ENCODE measurements at regions not wholly inside any gene's neighbourhood (a gene's known extent, or its start where the extent isn't known, plus 50 kb on each side); places are given as distances from the start of the nearest gene placed in this dataset.
"Not testable (repeated sequence)": the region's sequence is repeated elsewhere in the genome, so short reads cannot be mapped to it uniquely, and the experiment has no call there.

- Mint-ChIP-seq H3K36me3 (ENCODE audit: low read depth) (no peaks in the 10 kb centered on the region), H3K27ac (no peak overlapping the region), H3K4me1 (no peaks in the 10 kb centered on the region), H3K27me3 (no peaks in the 10 kb centered on the region), H3K4me3 (no peak overlapping the region), H3K9me3 (no peaks in the 10 kb centered on the region)
- ATAC-seq (replicated peaks) = no peak
Measured at GRCh38 chr5:87640902-87641301, 228.2 kb upstream of the CCNH start.

- no peak overlapping the region for H3K4me3 Mint-ChIP-seq
- H3K36me3 Mint-ChIP-seq (ENCODE audit: low read depth) = no peaks in the 10 kb centered on the region
- H3K9me3 Mint-ChIP-seq = no peaks in the 10 kb centered on the region
- peaks cover 10% of the 10 kb centered on the region for H3K27me3 Mint-ChIP-seq
- H3K27ac Mint-ChIP-seq = no peak overlapping the region
- H3K4me1 Mint-ChIP-seq = no peaks in the 10 kb centered on the region
- no peak for ATAC-seq (replicated peaks)
Measured at GRCh38 chr5:87627363-87627762, 214.6 kb upstream of the CCNH start.

- no peaks in the 10 kb centered on the region for H3K9me3 Mint-ChIP-seq
- H3K36me3 Mint-ChIP-seq (ENCODE audit: low read depth) = no peaks in the 10 kb centered on the region
- H3K4me1 Mint-ChIP-seq = no peaks in the 10 kb centered on the region
- peaks cover 2% of the 10 kb centered on the region for H3K27me3 Mint-ChIP-seq
- H3K4me3 Mint-ChIP-seq = no peak overlapping the region
- H3K27ac Mint-ChIP-seq = no peak overlapping the region
- ATAC-seq (replicated peaks) = no peak
Measured at GRCh38 chr5:87608385-87608784, 195.7 kb upstream of the CCNH start.

GRCh38 chr5:87605663-87606062, 192.9 kb upstream of the CCNH start:
- peaks cover 2% of the 10 kb centered on the region for H3K27me3 Mint-ChIP-seq
- ATAC-seq (replicated peaks) = no peak
- H3K36me3 Mint-ChIP-seq (ENCODE audit: low read depth) = no peaks in the 10 kb centered on the region
- peaks cover 3% of the 10 kb centered on the region for H3K9me3 Mint-ChIP-seq
- H3K27ac Mint-ChIP-seq = no peak overlapping the region
- H3K4me3 Mint-ChIP-seq = no peak overlapping the region
- H3K4me1 Mint-ChIP-seq = no peaks in the 10 kb centered on the region

- H3K27ac Mint-ChIP-seq = no peak overlapping the region
- peaks cover 9% of the 10 kb centered on the region for H3K9me3 Mint-ChIP-seq
- no peaks in the 10 kb centered on the region for H3K4me1 Mint-ChIP-seq
- no peaks in the 10 kb centered on the region for H3K27me3 Mint-ChIP-seq
- H3K4me3 Mint-ChIP-seq = no peak overlapping the region
- no peaks in the 10 kb centered on the region for H3K36me3 Mint-ChIP-seq (ENCODE audit: low read depth)
- no peak for ATAC-seq (replicated peaks)
Measured at GRCh38 chr5:87599778-87600177, 187.0 kb upstream of the CCNH start.

GRCh38 chr5:87598460-87598859, 185.7 kb upstream of the CCNH start:
- no peaks in the 10 kb centered on the region for H3K36me3 Mint-ChIP-seq (ENCODE audit: low read depth)
- H3K27me3 Mint-ChIP-seq = no peaks in the 10 kb centered on the region
- no peaks in the 10 kb centered on the region for H3K4me1 Mint-ChIP-seq
- H3K9me3 Mint-ChIP-seq = peaks cover 9% of the 10 kb centered on the region
- no peak overlapping the region for H3K27ac Mint-ChIP-seq
- H3K4me3 Mint-ChIP-seq = no peak overlapping the region
- ATAC-seq (replicated peaks) = no peak

GRCh38 chr5:87594566-87594965, 181.8 kb upstream of the CCNH start:
- Mint-ChIP-seq H3K27ac (no peak overlapping the region), H3K4me3 (no peak overlapping the region), H3K27me3 (no peaks in the 10 kb centered on the region), H3K4me1 (no peaks in the 10 kb centered on the region), H3K36me3 (ENCODE audit: low read depth) (no peaks in the 10 kb centered on the region), H3K9me3 (peaks cover 6% of the 10 kb centered on the region)
- ATAC-seq (replicated peaks) = no peak

- Mint-ChIP-seq H3K36me3 (ENCODE audit: low read depth) (no peaks in the 10 kb centered on the region), H3K27me3 (peaks cover 4% of the 10 kb centered on the region), H3K27ac (no peak overlapping the region), H3K4me3 (no peak overlapping the region), H3K4me1 (no peaks in the 10 kb centered on the region), H3K9me3 (no peaks in the 10 kb centered on the region)
- no peak for ATAC-seq (replicated peaks)
Measured at GRCh38 chr5:87589587-87589986, 176.9 kb upstream of the CCNH start.

- Mint-ChIP-seq H3K27me3 (peaks cover 4% of the 10 kb centered on the region), H3K27ac (no peak overlapping the region), H3K4me3 (no peak overlapping the region), H3K9me3 (no peaks in the 10 kb centered on the region), H3K36me3 (ENCODE audit: low read depth) (no peaks in the 10 kb centered on the region), H3K4me1 (no peaks in the 10 kb centered on the region)
- no peak for ATAC-seq (replicated peaks)
Measured at GRCh38 chr5:87588316-87588715, 175.6 kb upstream of the CCNH start.

GRCh38 chr5:87583704-87584103, 171.0 kb upstream of the CCNH start:
- not testable (repeated sequence) for H3K36me3 Mint-ChIP-seq (ENCODE audit: low read depth); H3K4me3 Mint-ChIP-seq; H3K9me3 Mint-ChIP-seq; H3K4me1 Mint-ChIP-seq; ATAC-seq (replicated peaks); H3K27ac Mint-ChIP-seq; H3K27me3 Mint-ChIP-seq

- Mint-ChIP-seq H3K27ac (no peak overlapping the region), H3K27me3 (peaks cover 7% of the 10 kb centered on the region), H3K36me3 (ENCODE audit: low read depth) (no peaks in the 10 kb centered on the region), H3K4me3 (no peak overlapping the region), H3K9me3 (no peaks in the 10 kb centered on the region), H3K4me1 (no peaks in the 10 kb centered on the region)
- ATAC-seq (replicated peaks) = no peak
Measured at GRCh38 chr5:87582149-87582548, 169.4 kb upstream of the CCNH start.

- Mint-ChIP-seq H3K36me3 (ENCODE audit: low read depth) (no peaks in the 10 kb centered on the region), H3K9me3 (no peaks in the 10 kb centered on the region), H3K27ac (no peak overlapping the region), H3K27me3 (peaks cover 7% of the 10 kb centered on the region), H3K4me1 (no peaks in the 10 kb centered on the region), H3K4me3 (no peak overlapping the region)
- ATAC-seq (replicated peaks) = no peak
Measured at GRCh38 chr5:87581661-87582060, 168.9 kb upstream of the CCNH start.

- Mint-ChIP-seq H3K4me1 (no peaks in the 10 kb centered on the region), H3K4me3 (no peak overlapping the region), H3K9me3 (no peaks in the 10 kb centered on the region), H3K27me3 (peaks cover 7% of the 10 kb centered on the region), H3K36me3 (ENCODE audit: low read depth) (no peaks in the 10 kb centered on the region), H3K27ac (no peak overlapping the region)
- no peak for ATAC-seq (replicated peaks)
Measured at GRCh38 chr5:87579678-87580077, 166.9 kb upstream of the CCNH start.

- Mint-ChIP-seq H3K9me3 (no peaks in the 10 kb centered on the region), H3K4me3 (no peak overlapping the region), H3K27me3 (peaks cover 7% of the 10 kb centered on the region), H3K36me3 (ENCODE audit: low read depth) (no peaks in the 10 kb centered on the region), H3K27ac (no peak overlapping the region), H3K4me1 (no peaks in the 10 kb centered on the region)
- ATAC-seq (replicated peaks) = no peak
Measured at GRCh38 chr5:87576867-87577266, 164.1 kb upstream of the CCNH start.

GRCh38 chr5:87576306-87576705, 163.6 kb upstream of the CCNH start:
- not testable (repeated sequence) for H3K36me3 Mint-ChIP-seq (ENCODE audit: low read depth); H3K9me3 Mint-ChIP-seq; H3K4me3 Mint-ChIP-seq; H3K27ac Mint-ChIP-seq; ATAC-seq (replicated peaks); H3K27me3 Mint-ChIP-seq; H3K4me1 Mint-ChIP-seq

GRCh38 chr5:87574106-87574505, 161.4 kb upstream of the CCNH start:
- no peaks in the 10 kb centered on the region for H3K9me3 Mint-ChIP-seq
- peaks cover 4% of the 10 kb centered on the region for H3K27me3 Mint-ChIP-seq
- no peaks in the 10 kb centered on the region for H3K4me1 Mint-ChIP-seq
- H3K27ac Mint-ChIP-seq = no peak overlapping the region
- no peak overlapping the region for H3K4me3 Mint-ChIP-seq
- no peak for ATAC-seq (replicated peaks)
- no peaks in the 10 kb centered on the region for H3K36me3 Mint-ChIP-seq (ENCODE audit: low read depth)
